HG02885 (cell line): ENCODE measurements at regions not wholly inside any gene's neighbourhood (a gene's known extent, or its start where the extent isn't known, plus 50 kb on each side); places are given as distances from the start of the nearest gene placed in this dataset.
"Not testable (repeated sequence)": the region's sequence is repeated elsewhere in the genome, so short reads cannot be mapped to it uniquely, and the experiment has no call there.

Source experiments
- ATAC-seq: cut with Tn5 transposase; IDR thresholded peaks from one replicate; pipeline ENCODE4 v1.9.1; 2021; ENCODE audit warnings: mild to moderate bottlenecking; ENCODE audit not compliant: unreplicated experiment, poor library complexity

- ATAC-seq: no peak
Observed at GRCh38 chr3:178352326-178353005, 183.8 kb upstream of the KCNMB2 start.

- no peak for ATAC-seq
Observed at GRCh38 chr3:178353006-178353694, 183.1 kb upstream of the KCNMB2 start.

GRCh38 chr3:178359728-178360127 is 176.5 kb upstream of the KCNMB2 start:
- no peak for ATAC-seq

GRCh38 chr3:178363048-178363447 is 173.2 kb upstream of the KCNMB2 start:
- not testable (repeated sequence) for ATAC-seq

GRCh38 chr3:178367817-178368617 is 168.2 kb upstream of the KCNMB2 start:
- no peak for ATAC-seq

GRCh38 chr3:178369006-178369405 is 167.2 kb upstream of the KCNMB2 start:
- no peak for ATAC-seq

GRCh38 chr3:178369811-178370210 is 166.4 kb upstream of the KCNMB2 start:
- no peak for ATAC-seq

GRCh38 chr3:178370387-178370786 is 165.8 kb upstream of the KCNMB2 start:
- ATAC-seq: no peak

GRCh38 chr3:178381555-178381954 is 154.7 kb upstream of the KCNMB2 start:
- ATAC-seq: no peak

GRCh38 chr3:178381971-178382448 is 154.2 kb upstream of the KCNMB2 start:
- ATAC-seq: no peak

- ATAC-seq: no peak
Observed at GRCh38 chr3:178382449-178383061, 153.7 kb upstream of the KCNMB2 start.

- ATAC-seq: no peak
Observed at GRCh38 chr3:178384321-178385230, 151.7 kb upstream of the KCNMB2 start.

- peak; percentile 63 for ATAC-seq
Observed at GRCh38 chr3:178385280-178385952, 150.8 kb upstream of the KCNMB2 start.

- peak; percentile 77 for ATAC-seq
Observed at GRCh38 chr3:178386401-178386800, 149.8 kb upstream of the KCNMB2 start.

- peak; percentile 3 for ATAC-seq
Observed at GRCh38 chr3:178386880-178387279, 149.4 kb upstream of the KCNMB2 start.

GRCh38 chr3:178388473-178388872 is 147.8 kb upstream of the KCNMB2 start:
- no peak for ATAC-seq

GRCh38 chr3:178389258-178389657 is 147.0 kb upstream of the KCNMB2 start:
- ATAC-seq: no peak

- ATAC-seq: no peak
Observed at GRCh38 chr3:178392511-178392926, 143.7 kb upstream of the KCNMB2 start.

- no peak for ATAC-seq
Observed at GRCh38 chr3:178393146-178393545, 143.1 kb upstream of the KCNMB2 start.
